Sigmoid colon (tissue), 4 donors: ENCODE measurements at regions not wholly inside any gene's neighbourhood (a gene's known extent, or its start where the extent isn't known, plus 50 kb on each side); places are given as distances from the start of the nearest gene placed in this dataset.

Source experiments
- CTCF ChIP-seq, 4 experiments: fragments of 450-650 bp in 3 of 4; fragments of 200-600 bp in 1 of 4; IDR thresholded peaks; one replicate each; pipeline ENCODE4 v1.5.1; 2016 to 2019; ENCODE audit warnings: antibody characterized with exemption in 4 of 4, mild to moderate bottlenecking in 3 of 4, moderate library complexity in 2 of 4
- EP300 ChIP-seq, 4 donors: sonication (generic); formaldehyde crosslinking; IDR thresholded peaks; one replicate each; pipeline ENCODE4 v1.6.1; 2017; ENCODE audit warnings: antibody characterized with exemption in 4 of 4
- POLR2A ChIP-seq, 2 donors: fragments of 450-650 bp; IDR thresholded peaks; one replicate each; pipeline ENCODE4 v1.6.1; 2016; ENCODE audit warnings: antibody characterized with exemption in 2 of 2, mild to moderate bottlenecking in 2 of 2, moderate library complexity in 2 of 2

- TF ChIP-seq CTCF (IDR thresholded peaks at IDR 0.05) (no peak), POLR2A (IDR thresholded peaks at IDR 0.05) (no peak), EP300 (IDR thresholded peaks at IDR 0.05) (no peak)
Observed at GRCh38 chr12:128078301-128078971, 188.5 kb upstream of the TMEM132C start.
